Daoy (cell line): ENCODE measurements at regions not wholly inside any gene's neighbourhood (a gene's known extent, or its start where the extent isn't known, plus 50 kb on each side); places are given as distances from the start of the nearest gene placed in this dataset.
"Not testable (repeated sequence)": the region's sequence is repeated elsewhere in the genome, so short reads cannot be mapped to it uniquely, and the experiment has no call there.

ENCODE experiments used
- DNase-seq: peaks from one replicate; pipeline ENCODE4 v3.0.0-alpha.2; 2015; ENCODE audit warnings: low read depth

DNA sequence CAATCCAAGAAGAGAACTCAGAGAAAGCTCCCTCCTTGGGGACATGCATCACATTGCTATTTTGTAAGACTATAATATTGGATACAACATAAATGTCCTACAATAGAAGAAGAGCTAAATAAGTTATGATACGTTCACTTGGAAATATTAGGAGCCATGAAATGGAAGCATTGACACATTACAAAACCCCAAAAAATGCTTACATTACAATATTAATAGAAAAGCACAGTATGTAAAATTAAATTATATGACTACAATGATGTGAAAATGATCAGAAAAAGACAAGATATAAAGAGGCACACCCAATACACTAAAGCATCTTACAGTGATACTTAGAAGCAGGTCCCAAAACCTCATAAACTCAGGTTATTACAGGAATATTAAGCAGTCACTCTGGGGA is 694.1 kb downstream of the TOX3 start:
- DNase-seq, result no peak

DNA sequence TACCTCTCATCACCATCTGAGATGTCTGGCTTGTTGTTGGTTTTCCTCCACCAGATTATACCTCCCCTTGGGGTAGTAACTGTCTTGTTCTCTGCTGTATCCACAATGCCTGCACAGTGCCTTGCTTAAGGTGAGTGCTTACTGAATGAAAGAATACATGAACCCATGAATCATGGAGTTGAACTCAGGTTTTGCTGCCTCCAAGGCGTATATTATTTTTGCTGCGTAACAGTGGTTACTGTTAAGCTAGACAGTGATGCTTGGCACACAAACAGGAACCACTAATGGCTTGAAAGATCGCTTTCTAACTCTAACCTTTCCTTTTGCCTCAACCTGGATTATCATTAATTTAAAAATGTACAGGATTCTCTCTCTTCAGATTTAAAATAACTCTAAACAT is 695.8 kb downstream of the TOX3 start:
- DNase-seq, result no peak

DNA sequence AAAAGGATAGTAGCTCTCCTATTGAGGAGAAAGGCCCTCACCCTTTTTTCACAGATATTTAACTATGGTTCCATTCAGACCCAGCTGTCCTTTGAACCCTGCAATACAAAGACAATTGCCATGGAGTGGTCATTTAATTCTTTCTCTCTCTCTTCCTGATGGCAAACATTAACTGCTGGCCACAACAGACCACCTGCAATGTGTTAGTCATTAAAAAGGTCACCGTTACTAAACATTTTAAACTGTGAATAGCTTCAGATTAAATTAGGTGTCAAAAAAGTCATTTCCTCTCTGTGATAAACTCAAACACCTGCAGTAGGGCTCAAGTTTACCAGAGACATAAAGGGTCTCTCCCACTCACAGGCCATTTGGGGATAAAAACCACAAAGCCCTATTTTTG is 697.2 kb downstream of the TOX3 start:
- no peak for DNase-seq

DNA sequence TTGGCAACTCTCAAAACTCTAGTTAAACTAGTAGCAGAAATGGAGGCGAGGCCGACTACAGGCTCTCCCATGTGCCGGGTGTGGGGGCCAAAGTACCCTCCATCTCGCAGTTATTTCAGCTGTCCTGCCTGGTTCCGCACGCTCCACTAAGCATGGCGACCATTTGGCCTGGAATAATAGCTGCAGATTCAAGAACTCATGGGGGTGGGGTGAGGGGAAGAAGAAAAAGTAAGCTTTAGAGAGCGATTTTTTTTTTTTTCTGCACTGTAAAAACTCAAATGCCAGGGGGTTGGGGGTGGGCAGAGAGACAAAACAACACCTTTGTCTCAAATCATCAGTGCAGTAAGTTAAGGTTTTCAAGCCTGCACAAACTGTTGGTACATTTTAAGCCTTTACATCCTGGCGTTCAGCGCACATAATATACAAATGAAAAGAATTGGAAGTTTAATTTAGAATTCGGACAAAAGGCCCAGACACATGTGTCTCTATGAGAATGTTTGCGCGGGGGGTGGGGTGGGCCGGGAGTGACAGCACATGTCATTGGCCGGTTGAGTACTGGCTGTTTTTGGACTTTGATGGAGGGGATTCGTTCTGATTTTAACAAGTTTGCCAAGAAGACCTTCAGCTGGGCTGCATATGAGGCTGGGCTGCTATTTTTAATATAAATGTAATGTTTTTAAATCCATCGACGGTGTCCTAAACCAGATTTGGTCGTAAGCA is 694.7 kb upstream of the SALL1 start:
- DNase-seq, result no peak

DNA sequence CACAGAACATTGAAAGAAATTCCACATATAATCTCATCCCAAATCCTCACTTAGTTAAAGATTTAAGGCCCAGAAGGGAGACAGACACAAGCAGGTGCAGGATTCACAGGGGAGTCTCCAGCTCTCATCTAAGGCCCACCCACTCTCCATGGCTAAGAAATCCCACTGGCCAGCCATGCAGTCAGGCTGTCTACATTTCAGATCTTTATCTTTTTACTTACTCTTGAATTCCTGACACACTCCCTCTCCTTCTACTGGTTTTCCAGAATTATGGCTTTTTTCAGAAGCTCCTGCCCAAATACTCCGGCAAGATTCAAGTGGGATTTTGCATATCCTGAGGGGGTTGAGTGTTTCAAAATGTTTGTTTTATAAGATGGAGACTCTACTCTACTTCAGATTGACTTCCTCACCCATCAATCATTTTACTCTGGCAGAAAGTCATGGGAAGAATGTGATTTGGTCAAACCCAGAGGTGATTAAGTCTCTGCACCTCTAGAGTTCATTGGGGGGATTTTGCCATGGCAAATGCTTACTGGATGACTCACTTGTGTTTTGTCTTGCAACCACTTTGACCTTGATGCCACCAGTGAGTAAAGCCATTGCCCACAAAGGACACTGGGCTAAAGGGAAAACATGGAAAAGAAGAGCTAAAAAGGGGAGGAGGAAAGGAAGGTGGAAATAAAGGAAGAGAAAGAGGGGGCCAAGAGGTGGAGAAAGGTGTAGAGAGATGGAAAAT is 688.8 kb upstream of the SALL1 start:
- DNase-seq, result peak; percentile 1

DNA sequence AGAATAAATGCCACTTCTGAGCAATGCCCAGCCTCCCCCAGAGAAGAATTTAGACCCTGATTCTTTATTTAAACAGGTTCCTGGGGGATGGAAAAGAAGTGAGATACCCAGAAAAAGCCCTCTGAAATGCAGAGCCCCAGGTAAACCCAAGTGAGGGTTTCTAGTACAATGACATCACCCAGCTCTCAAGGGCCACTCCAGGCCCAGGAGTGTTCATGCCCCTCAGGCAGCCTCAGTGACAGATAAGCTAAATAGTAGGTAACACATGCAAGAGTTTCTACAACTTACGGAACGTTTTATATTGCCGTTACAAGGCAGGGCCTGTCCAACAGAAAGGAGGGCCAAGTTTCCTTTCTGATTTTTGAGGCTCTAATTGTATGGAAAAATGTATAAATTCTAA is 683.7 kb upstream of the SALL1 start:
- DNase-seq, result no peak

DNA sequence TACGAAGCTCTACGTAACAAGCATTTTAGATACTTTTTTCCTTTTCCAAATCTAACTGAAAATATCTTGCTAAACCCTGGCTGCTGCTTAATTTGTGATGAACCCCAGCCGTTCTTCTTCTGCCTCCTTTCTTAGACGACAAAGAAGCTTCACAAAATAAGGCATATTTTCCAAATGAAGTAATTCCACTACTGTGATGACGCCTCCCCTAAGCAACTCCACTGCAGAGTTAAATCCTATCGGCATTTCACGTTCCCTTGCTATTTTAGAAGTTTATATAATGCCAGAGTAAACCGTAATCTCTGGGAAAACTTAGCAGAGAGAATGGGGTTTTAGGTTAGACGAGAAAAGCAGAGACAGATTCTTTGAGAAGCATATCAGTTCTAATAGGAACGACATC is 683.1 kb upstream of the SALL1 start:
- DNase-seq, result no peak

DNA sequence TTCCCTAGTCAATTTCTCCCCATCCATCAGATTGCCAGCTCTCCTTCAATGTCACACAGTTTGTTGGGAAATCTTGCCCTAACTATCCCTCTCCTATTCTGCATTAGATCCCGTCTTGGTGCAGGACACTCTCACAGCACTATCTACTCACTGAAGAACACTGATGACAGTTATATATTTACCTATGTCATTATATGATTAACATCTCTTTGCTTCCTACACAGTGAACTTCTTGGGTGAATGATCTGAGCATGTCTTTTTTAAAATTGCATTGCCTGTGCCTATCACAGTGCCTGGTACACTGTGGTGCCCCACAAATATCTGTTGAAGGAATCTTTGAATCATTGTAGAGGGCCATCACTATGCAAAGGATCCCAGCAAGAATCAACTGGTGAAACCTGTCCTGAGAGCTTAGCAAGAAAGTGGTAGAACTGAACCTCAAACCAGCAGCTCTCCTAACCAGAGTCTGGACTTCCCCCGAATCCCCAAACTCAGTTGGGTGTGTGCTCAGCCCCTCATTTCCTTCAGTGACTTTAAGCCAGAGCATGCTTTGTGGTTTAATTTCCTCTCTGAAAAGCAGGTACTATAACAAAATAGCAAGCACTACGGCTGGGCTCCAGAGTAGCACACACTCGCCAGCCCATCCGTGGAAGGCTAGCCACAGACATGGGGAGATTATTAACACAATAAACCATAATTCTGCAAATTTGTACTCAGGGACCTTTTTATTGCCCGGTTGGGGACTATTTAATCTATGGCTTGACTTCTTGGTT is 680.7 kb upstream of the SALL1 start:
- DNase-seq, result no peak

DNA sequence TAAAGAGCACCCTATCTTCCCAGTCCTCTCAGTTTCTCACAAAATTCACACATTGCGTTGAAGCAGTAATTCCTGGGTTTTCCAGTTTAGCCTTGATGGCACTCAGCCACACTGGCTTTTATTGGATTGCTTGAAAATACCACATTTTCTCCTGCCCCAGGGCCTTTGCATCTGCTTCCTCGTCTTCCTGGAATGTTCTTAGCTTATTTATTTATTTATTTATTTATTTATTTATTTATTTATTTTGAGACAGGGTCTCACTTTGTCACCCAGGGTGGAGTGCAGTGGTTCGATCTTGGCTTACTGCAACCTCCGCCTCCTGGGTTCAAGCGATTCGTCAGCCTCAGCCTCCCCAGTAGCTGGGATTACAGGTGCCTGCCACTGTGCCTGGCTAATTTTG is 680.0 kb upstream of the SALL1 start:
- not testable (repeated sequence) for DNase-seq

DNA sequence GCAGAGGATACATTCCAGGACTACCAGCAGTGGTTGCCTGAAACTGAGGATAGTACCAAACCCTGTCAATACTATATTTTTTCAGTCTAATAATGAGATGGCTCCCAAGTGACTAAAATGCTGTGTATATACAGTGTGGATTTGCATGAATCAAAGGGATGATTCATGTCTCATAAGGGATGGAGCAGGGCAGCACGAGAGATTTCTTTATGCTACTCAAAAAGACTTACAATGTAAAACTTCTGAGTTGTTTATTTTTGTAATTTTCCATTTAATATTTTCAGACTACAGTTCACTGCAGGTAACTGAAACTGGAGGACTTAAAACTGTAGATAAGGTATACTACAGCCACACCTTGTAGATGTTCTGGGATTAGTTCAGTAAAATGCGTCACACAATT is 674.7 kb upstream of the SALL1 start:
- no peak for DNase-seq

DNA sequence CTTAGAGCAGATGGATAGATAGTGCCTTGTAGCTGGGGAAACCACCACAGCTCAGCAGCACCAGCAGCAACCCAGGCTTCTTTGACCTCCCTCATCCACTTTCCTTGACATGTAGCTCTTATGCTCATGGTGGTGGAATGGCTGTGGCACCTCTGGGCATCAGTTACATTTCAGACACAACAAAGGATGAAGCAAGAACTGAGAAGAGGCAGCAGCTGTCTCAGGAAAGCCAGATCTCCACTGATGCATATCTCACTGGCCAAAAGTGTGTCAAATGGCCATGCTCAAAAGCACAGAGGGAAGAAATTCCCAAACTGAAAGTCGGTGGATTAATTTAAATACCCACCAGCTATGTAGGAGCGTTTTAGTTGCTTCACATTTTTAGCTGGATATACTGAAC is 671.4 kb upstream of the SALL1 start:
- DNase-seq, result no peak

DNA sequence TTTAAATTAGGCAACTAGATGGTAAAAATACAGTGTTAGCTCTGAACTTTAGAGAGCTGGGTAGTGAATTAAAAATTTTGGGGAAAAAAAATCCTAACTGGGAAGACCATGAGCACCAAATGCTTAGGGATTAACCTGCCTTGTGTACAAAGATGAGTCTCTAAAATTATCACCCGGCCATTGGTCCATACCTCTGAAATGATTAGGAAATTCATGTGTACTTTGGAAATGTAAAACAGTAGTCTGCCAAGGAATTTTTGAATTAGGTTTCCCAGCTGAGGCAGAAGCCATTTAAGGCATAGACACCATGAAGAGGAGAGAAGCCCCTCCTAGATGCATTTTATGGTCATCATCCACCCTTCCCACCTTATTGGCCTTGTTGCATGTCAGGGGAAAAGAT is 670.5 kb upstream of the SALL1 start:
- no peak for DNase-seq

DNA sequence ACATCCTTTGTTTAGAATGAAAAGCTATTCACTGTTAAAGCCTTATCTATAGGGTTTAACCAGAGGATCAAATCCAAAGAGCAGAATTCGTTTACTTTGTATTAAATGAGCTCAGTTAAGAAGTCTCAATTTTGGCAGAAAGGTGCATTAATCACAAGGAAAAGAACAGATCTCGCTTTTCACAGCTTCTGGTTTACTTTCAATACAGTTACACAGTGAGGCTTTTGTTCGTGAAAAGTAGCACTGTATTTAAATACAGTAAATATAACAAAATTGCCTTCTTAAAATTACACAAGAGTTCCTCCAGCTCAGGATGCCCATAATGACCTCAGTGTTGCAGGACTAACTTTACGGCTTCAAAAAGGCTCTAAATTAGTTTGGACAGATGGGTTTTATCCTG is 669.1 kb upstream of the SALL1 start:
- no peak for DNase-seq

DNA sequence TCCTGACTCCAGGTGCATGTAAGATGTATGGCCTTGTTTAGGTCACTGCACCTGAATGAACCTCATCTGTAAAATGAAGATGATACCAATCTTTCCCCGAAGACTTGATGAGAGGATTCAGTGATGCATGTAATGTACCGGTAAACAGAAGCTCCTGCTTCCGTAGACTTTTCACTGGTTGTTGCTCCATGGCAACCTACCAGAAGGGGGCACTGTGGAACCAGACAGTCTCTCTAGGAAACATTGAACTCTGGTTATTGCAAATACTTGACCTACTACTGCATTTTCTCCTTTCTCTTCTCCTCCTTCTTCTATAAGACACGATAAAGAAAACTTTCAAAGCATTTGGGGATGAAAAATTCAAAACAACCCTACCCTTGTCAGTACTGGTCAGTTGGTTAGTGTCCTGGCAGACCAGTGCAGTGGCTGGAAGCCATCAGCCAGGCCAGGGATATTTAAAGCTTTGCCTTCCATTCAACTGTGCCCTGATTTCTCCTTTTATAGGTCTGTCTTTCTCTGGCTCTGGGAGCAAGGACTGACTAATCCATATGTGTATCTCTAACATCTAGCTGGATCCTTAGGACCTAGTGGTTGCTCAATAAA is 667.4 kb upstream of the SALL1 start:
- DNase-seq, result peak; percentile 1

DNA sequence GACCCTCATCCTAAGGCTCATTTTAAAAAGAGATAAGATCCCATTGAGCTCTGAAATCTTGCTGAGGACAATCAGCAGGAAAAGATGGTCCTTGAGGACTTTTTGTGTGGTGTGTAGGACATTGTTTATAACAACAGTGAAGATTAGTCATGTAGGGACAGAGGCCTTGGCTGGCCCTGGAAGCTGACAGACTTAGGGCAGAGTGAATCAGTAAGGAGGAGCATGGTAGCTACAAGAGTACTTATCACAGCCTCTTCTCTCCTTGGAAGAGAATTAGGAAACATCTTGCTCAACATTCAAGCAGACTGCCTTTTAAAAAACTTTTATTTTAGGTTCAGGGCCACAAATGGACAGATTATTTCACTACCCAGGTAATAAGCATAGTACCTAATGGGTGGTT is 665.9 kb upstream of the SALL1 start:
- no peak for DNase-seq

DNA sequence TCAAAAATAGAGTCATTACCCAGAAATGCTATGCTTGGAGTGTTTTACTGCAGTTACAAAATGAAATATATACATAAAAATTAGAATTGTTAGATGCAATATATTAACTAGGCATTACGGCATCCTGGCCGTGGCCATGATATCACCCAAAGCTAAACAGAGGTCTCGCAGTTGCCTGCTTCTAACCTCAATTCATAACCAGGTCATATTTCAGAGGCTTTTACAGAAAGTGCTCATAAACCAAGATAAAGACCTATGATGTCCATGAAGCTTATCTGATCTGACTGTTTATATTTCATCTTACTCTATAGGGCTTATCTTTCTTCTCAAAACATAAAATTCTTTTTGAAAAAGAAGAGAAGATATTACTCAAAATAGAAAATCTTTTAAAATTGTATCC is 664.5 kb upstream of the SALL1 start:
- DNase-seq, result no peak

DNA sequence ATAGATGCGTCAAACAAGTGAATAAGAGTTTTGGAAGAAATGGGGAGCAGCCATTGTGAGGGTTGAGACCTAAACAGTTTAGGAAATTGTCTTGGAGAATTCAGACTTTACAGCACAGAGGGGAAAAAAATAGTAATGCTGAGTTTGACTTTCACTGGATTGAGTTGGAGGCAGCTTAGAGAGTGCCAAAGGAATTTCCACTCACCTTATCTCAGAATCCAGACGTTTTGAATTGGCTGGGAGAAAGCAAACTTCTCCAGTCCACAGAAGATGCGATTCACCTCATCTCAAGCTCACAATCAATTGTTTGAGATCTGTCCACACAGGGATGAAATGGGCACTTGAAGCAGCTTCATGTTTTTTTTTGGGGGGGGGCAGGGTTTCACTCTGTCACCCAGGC is 663.5 kb upstream of the SALL1 start:
- no peak for DNase-seq

DNA sequence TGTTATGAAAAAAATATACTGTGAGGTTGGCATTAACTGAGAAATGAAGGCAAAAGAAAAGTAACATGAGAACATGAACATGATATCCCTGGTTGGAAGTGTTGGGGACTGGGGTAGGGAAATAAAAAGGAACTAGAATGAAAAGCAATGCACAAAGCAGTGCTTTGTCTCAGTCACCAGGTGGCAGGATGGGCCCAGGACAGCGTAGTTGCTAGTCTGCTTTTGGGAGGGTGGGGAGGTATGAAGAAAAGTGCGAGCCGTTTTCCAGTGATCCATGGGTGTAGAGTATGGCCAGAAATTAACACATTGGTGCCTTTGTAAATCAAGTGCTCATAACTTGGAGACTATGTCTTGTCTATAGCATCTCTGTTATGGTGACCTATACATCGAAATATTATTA is 662.5 kb upstream of the SALL1 start:
- DNase-seq, result no peak

DNA sequence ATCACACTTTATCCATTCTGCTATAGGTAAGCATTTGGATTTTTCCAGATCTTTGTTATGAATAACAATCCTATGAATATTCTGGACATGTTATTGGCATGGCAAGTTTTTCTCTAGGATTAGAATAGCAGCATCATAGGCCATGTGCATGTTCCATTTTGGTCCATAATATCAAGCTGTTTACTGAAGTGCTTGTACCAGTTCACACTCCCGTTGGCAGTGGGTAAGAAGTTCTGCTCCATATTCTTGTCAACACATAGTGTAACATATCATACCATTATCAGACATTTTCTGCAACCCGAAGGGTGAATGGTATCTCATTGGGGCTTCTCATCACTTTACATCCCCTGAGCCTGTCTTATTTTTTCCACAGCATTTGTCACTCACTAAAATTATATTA is 661.9 kb upstream of the SALL1 start:
- no peak for DNase-seq

DNA sequence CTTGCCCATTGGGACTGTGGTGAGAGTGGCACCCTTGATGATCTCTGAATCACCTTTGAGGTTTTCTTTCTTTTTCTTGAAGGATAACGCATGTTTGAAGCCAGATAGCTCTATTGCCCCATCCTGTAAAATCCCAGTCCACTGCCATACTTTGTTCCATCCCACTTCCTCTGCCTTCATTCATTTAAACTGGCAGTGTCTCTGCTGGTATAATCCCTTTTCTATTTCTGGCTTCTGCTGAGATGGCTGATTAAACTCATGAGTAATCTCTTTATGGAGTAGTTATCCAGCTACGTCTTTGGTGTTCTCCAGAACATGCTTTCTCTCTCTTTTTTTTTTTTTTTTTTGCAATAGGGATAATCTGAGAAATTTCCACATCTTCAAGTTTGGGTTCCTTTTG is 656.5 kb upstream of the SALL1 start:
- DNase-seq, result no peak

DNA sequence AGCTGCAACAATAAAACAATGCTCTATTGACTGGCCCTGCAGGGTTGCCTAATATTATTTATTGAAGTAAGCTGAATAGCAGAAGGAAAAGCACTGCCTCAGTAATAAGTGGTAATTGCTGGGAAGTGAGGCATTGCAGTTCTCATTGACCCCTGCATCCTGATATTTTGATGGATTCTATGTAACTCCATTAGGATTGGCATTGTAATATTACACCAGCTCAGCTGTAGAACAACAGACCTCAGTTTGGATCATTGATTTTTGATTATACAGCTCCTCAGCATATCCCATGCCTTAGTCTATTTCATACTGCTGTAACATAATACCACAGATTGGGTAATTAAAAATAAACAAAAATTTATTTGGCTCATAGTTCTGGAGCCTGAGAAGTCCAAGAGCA is 650.6 kb upstream of the SALL1 start:
- DNase-seq, result no peak

DNA sequence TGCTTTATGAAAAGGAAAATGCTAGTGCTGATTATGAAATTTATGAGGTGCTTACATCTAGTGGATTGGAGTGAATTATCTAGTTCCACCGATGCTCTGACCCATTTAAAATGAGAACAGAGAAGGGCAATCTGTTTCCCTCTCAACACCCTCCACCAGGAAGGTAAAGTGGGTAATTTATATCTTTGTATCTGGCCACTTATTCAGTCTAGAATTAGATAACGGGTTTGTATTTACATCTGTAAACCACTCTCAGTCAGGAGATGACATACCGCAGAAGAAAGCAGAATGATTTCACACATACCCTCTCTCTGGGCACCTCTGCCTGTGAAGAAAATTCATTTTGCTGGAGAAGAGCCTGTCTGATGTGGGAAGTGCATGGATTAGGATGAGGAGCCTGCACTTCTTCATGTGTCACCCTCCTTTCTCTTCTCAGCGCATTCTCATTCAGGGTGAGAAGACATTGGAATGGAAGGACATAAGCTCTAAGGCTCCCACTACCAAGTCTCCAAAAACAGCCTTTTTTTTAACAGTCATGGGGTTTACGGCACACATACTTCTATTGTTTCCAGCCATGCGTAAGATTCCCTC is 646.7 kb upstream of the SALL1 start:
- no peak for DNase-seq
